SK-N-SH (cell line): ENCODE measurements at regions not wholly inside any gene's neighbourhood (a gene's known extent, or its start where the extent isn't known, plus 50 kb on each side); places are given as distances from the start of the nearest gene placed in this dataset.

Experiments
- CTCF ChIA-PET: fragments of 300-600, 350-600 bp; formaldehyde crosslinking; extraction: SDS; loops from one replicate; lab custom pipeline; 2021; lab: Yijun Ruan, JAX
- POLR2A ChIA-PET: fragments of 350-600 bp; sonication (Branson Sonifier 250); formaldehyde crosslinking; extraction: SDS; loops from one replicate; lab custom pipeline; 2020; ENCODE audit warnings: antibody characterized with exemption, inconsistent platforms; lab: Yijun Ruan, JAX
- DNase-seq: peaks from one replicate; pipeline ENCODE4 v3.0.0; 2012
- H2AFZ ChIP-seq: fragments of 200-600 bp; sonication (generic); 2 replicates; pipeline ENCODE4 v1.8.1; 2016; ENCODE audit warnings: antibody characterized with exemption, mild to moderate bottlenecking, low read depth
- H3F3A ChIP-seq: fragments of 200-600 bp; sonication (generic); replicated peaks from 2 replicates; pipeline ENCODE3; 2016; ENCODE audit warnings: antibody characterized with exemption, mild to moderate bottlenecking; ENCODE audit not compliant: insufficient read depth
- H3K27ac ChIP-seq, 2 experiments: fragments of 200-500 bp in 1 of 2; fragments of 200-600 bp in 1 of 2; sonication (Bioruptor generic) in 1 of 2; sonication (generic), shearing (Covaris generic) in 1 of 2; 2 replicates each; pipeline versions ENCODE4 v1.5.1 to v1.6.1; 2014 to 2016; ENCODE audit warnings: low read depth in 2 of 2, inconsistent platforms in 1 of 2, low read length in 1 of 2, mild to moderate bottlenecking in 1 of 2, mixed read lengths in 1 of 2
- H3K27me3 ChIP-seq: fragments of 200-600 bp; sonication (generic), shearing (Covaris generic); 2 replicates; pipeline ENCODE4 v1.6.1; 2016; ENCODE audit warnings: mixed run types; ENCODE audit not compliant: insufficient read depth
- H3K36me3 ChIP-seq, 2 experiments: fragments of 200-500 bp in 1 of 2; fragments of 200-600 bp in 1 of 2; sonication (Bioruptor generic) in 1 of 2; sonication (generic) in 1 of 2; replicated peaks in 1 of 2; 2 replicates each; pipeline versions ENCODE3 to v1.5.1; 2014 to 2016; ENCODE audit warnings: low read length in 1 of 2, mild to moderate bottlenecking in 1 of 2; ENCODE audit not compliant: insufficient read depth in 2 of 2, control insufficient read depth in 1 of 2
- H3K4me1 ChIP-seq, 2 experiments: fragments of 200-500 bp in 1 of 2; fragments of 200-600 bp in 1 of 2; sonication (Bioruptor generic) in 1 of 2; sonication (generic), shearing (Covaris generic) in 1 of 2; 2 replicates each; pipeline versions ENCODE4 v1.5.1 to v1.6.1; 2014 to 2016; ENCODE audit warnings: low read depth in 1 of 2, low read length in 1 of 2, mixed run types in 1 of 2; ENCODE audit not compliant: insufficient read depth in 2 of 2, control insufficient read depth in 1 of 2
- H3K4me2 ChIP-seq: fragments of 200-600 bp; sonication (generic), shearing (Covaris generic); 2 replicates; pipeline ENCODE4 v1.6.1; 2017; ENCODE audit warnings: mixed run types
- H3K4me3 ChIP-seq, 2 experiments: fragments of 200-500 bp in 1 of 2; fragments of 200-600 bp in 1 of 2; sonication (Bioruptor generic) in 1 of 2; sonication (generic), shearing (Covaris generic) in 1 of 2; 2 replicates each; pipeline versions ENCODE4 v1.5.1 to v1.8.1; 2014 to 2016; ENCODE audit warnings: low read depth in 2 of 2, inconsistent platforms in 1 of 2, low read length in 1 of 2, mild to moderate bottlenecking in 1 of 2, mixed read lengths in 1 of 2, moderate library complexity in 1 of 2
- H3K79me2 ChIP-seq: fragments of 200-600 bp; sonication (generic); 2 replicates; pipeline ENCODE4 v1.8.1; 2017; ENCODE audit warnings: mild to moderate bottlenecking; ENCODE audit not compliant: insufficient read depth
- H3K9ac ChIP-seq: fragments of 200-600 bp; sonication (generic); 2 replicates; pipeline ENCODE4 v1.6.1; 2017; ENCODE audit warnings: mixed run types
- H3K9me2 ChIP-seq: fragments of 200-600 bp; sonication (generic); 2 replicates; pipeline ENCODE4 v1.6.1; 2017; ENCODE audit warnings: mixed run types
- H3K9me3 ChIP-seq: fragments of 200-600 bp; sonication (generic); 2 replicates; pipeline ENCODE4 v1.6.1; 2017; ENCODE audit warnings: mixed run types, mild to moderate bottlenecking, moderate library complexity
- H4K20me1 ChIP-seq: fragments of 200-600 bp; sonication (generic); 2 replicates; pipeline ENCODE4 v1.6.1; 2017; ENCODE audit warnings: mild to moderate bottlenecking, mixed run types; ENCODE audit not compliant: insufficient read depth
- CHD2 ChIP-seq: fragments of 150-350 bp; IDR thresholded peaks from 2 replicates; pipeline ENCODE4 v1.6.1; 2018; ENCODE audit warnings: low read length; ENCODE audit not compliant: partially characterized antibody
- ELF1 ChIP-seq: IDR thresholded peaks from 2 replicates; pipeline ENCODE4 v1.4.0; 2012
- EP300 ChIP-seq, 2 experiments: IDR thresholded peaks; 2 replicates each; pipeline versions ENCODE4 v1.4.0 to v1.6.1; 2012; ENCODE audit warnings: borderline replicate concordance in 1 of 2, low read depth in 1 of 2, low read length in 1 of 2
- FOXJ3 ChIP-seq: sonication (generic); formaldehyde crosslinking; IDR thresholded peaks from 2 replicates; pipeline ENCODE4 v1.5.1; 2020; ENCODE audit warnings: mild to moderate bottlenecking, missing genetic modification reagents
- FOXM1 ChIP-seq: IDR thresholded peaks from 2 replicates; pipeline ENCODE4 v1.4.0; 2012; ENCODE audit warnings: low read depth, mild to moderate bottlenecking
- GABPA ChIP-seq: IDR thresholded peaks from 2 replicates; pipeline ENCODE4 v1.4.0; 2012; ENCODE audit warnings: low read depth, mild to moderate bottlenecking
- MEF2A ChIP-seq: IDR thresholded peaks from 2 replicates; pipeline ENCODE4 v1.4.0; 2012; ENCODE audit warnings: low read depth, borderline replicate concordance
- NFIC ChIP-seq: IDR thresholded peaks from 2 replicates; pipeline ENCODE4 v1.4.0; 2012; ENCODE audit warnings: borderline replicate concordance
- NRF1 ChIP-seq: IDR thresholded peaks from 2 replicates; pipeline ENCODE4 v1.6.1; 2012; ENCODE audit warnings: low read depth, mild to moderate bottlenecking, low read length
- POLR2AphosphoS5 ChIP-seq: IDR thresholded peaks from 2 replicates; pipeline ENCODE4 v1.6.1; 2012; ENCODE audit warnings: low read depth, low read length
- RCOR1 ChIP-seq: fragments of 150-350 bp; IDR thresholded peaks from 2 replicates; pipeline ENCODE4 v1.6.1; 2017; ENCODE audit warnings: antibody characterized with exemption, low read length
- SIN3A ChIP-seq: IDR thresholded peaks from 2 replicates; pipeline ENCODE4 v1.6.1; 2012; ENCODE audit warnings: low read depth, mild to moderate bottlenecking, low read length, moderate library complexity, borderline replicate concordance
- SMC3 ChIP-seq: IDR thresholded peaks from 2 replicates; pipeline ENCODE4 v1.6.1; 2012; ENCODE audit warnings: low read depth, low read length, improper control_type of control experiment
- TCF12 ChIP-seq: IDR thresholded peaks from 2 replicates; pipeline ENCODE4 v1.4.0; 2012
- TEAD4 ChIP-seq: IDR thresholded peaks from 2 replicates; pipeline ENCODE4 v1.4.0; 2012; ENCODE audit warnings: mild to moderate bottlenecking, borderline replicate concordance; ENCODE audit not compliant: insufficient read depth
- WGBS: methylation state at CpG from one replicate; pipeline ENCODE4 v1.1.6; 2017; ENCODE audit warnings: low lambda C conversion rate; 5-methylcytosine and 5-hydroxymethylcytosine counted together
- TF ChIP-seq, protein P1 (sequence below): fragments of 200-600 bp; sonication (generic); IDR thresholded peaks from 2 replicates; pipeline ENCODE4 v1.6.1; 2017; ENCODE audit warnings: antibody characterized with exemption, mild to moderate bottlenecking, moderate library complexity
- TF ChIP-seq, protein P2 (sequence below): fragments of 150-350 bp; IDR thresholded peaks from 2 replicates; pipeline ENCODE4 v1.6.1; 2017; ENCODE audit warnings: antibody characterized with exemption, low read length, low read depth, borderline replicate concordance
- TF ChIP-seq, protein P3 (sequence below): IDR thresholded peaks from 2 replicates; pipeline ENCODE4 v1.4.0; 2012; ENCODE audit warnings: low read depth
- TF ChIP-seq, protein P4 (sequence below): fragments of 150-350 bp; IDR thresholded peaks from 2 replicates; pipeline ENCODE4 v1.6.1; 2016; ENCODE audit warnings: mild to moderate bottlenecking, low read depth, low read length

DNA sequence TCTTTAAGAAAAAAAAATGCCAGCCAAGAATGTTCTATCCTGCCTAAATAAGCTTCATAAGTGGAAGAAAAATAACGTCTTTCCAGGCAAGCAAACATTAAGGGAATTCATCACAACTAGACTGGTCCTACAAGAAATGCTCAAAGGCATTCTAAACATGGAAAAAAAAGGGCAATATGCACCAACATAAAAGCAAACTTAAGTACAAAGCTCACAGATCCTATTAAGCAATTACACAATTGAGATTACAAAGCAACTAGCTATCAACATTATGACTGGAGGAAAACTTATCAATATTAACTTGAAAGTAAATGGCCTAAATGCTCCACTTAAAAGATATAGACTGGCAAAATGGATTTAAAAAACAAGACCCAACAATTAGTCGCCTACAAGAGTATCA lies 240.6 kb upstream of the CTAGE1 start (continued):
- TF ChIP-seq, protein P1, sequence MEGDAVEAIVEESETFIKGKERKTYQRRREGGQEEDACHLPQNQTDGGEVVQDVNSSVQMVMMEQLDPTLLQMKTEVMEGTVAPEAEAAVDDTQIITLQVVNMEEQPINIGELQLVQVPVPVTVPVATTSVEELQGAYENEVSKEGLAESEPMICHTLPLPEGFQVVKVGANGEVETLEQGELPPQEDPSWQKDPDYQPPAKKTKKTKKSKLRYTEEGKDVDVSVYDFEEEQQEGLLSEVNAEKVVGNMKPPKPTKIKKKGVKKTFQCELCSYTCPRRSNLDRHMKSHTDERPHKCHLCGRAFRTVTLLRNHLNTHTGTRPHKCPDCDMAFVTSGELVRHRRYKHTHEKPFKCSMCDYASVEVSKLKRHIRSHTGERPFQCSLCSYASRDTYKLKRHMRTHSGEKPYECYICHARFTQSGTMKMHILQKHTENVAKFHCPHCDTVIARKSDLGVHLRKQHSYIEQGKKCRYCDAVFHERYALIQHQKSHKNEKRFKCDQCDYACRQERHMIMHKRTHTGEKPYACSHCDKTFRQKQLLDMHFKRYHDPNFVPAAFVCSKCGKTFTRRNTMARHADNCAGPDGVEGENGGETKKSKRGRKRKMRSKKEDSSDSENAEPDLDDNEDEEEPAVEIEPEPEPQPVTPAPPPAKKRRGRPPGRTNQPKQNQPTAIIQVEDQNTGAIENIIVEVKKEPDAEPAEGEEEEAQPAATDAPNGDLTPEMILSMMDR = no peak
- TF ChIP-seq TCF12 (no peak), ELF1 (no peak)
- TF ChIP-seq, protein P2, sequence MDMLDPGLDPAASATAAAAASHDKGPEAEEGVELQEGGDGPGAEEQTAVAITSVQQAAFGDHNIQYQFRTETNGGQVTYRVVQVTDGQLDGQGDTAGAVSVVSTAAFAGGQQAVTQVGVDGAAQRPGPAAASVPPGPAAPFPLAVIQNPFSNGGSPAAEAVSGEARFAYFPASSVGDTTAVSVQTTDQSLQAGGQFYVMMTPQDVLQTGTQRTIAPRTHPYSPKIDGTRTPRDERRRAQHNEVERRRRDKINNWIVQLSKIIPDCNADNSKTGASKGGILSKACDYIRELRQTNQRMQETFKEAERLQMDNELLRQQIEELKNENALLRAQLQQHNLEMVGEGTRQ = no peak
- TF ChIP-seq, all 33 proteins: peak for 0

DNA sequence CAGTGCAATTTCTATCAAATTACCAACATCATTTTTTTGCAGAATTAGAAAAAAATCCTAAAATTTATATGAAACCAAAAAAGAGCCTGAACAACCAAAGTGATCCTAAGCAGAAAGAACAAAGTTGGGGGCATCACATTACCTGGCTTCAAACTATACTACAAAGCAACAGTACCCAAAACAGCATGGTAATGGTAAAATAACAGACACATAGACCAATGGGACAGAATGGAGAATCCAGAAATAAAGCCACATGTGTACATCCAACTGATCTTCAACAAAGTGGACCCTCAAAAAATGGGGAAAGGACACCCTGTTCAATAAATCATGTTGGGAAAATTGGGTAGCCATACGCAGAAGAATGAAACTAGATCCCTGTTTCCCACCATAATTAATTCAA lies 245.7 kb upstream of the CTAGE1 start:
- no peak overlapping the region for H3K9ac ChIP-seq
- H3F3A ChIP-seq = peaks cover 15% of the 10 kb centered on the region
- no peak overlapping the region for H3K4me2 ChIP-seq
- peaks cover 12% of the 10 kb centered on the region for H3K9me3 ChIP-seq
- H3K27ac ChIP-seq = no peak overlapping the region
- H2AFZ ChIP-seq = no peak overlapping the region
- H3K4me3 ChIP-seq = no peak overlapping the region
- 0 out of 4 replicates have a peak, but pooled peaks cover 0 to 7% of the 10 kb centered on the region in 2 experiments for H3K4me1 ChIP-seq
- no peaks in the 10 kb centered on the region for H3K9me2 ChIP-seq
- no peaks in the 10 kb centered on the region for H4K20me1 ChIP-seq
- no peaks in the 10 kb centered on the region for H3K27me3 ChIP-seq
- no peaks in the 10 kb centered on the region for H3K79me2 ChIP-seq
- H3K36me3 ChIP-seq = no peaks in the 10 kb centered on the region
- no peak for DNase-seq
- TF ChIP-seq TCF12 (no peak), MEF2A (no peak), FOXJ3 (no peak), NRF1 (no peak), GABPA (no peak), EP300 (IDR thresholded peaks at IDR 0.05; ENCODE audit: borderline replicate concordance in 1 of 2, low read depth in 1 of 2, low read length in 1 of 2) (no peak), RCOR1 (no peak), POLR2AphosphoS5 (no peak), TEAD4 (no peak), NFIC (no peak), CHD2 (no peak), FOXM1 (no peak), SMC3 (no peak), SIN3A (no peak)
- TF ChIP-seq, protein P2 = no peak
- TF ChIP-seq, protein P3, sequence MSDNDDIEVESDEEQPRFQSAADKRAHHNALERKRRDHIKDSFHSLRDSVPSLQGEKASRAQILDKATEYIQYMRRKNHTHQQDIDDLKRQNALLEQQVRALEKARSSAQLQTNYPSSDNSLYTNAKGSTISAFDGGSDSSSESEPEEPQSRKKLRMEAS = no peak
- TF ChIP-seq, protein P4, sequence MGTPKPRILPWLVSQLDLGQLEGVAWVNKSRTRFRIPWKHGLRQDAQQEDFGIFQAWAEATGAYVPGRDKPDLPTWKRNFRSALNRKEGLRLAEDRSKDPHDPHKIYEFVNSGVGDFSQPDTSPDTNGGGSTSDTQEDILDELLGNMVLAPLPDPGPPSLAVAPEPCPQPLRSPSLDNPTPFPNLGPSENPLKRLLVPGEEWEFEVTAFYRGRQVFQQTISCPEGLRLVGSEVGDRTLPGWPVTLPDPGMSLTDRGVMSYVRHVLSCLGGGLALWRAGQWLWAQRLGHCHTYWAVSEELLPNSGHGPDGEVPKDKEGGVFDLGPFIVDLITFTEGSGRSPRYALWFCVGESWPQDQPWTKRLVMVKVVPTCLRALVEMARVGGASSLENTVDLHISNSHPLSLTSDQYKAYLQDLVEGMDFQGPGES = no peak
- ChIA-PET CTCF (no interaction called here), POLR2A (no interaction called here)
- 42% methylated on average over 1 of the region's 1 CpG for WGBS
